BLaER1 treated with 17β-estradiol and CSF1 and Interleukin-3, amounts not matched to agents 10 nM and 100 nM (cell line): ENCODE measurements at regions not wholly inside any gene's neighbourhood (a gene's known extent, or its start where the extent isn't known, plus 50 kb on each side); places are given as distances from the start of the nearest gene placed in this dataset.
A peak's percentile ranks its signal among the peaks of the same experiment; 100 is the strongest.

Experiments used
- H3K27ac ChIP-seq, 11 experiments: shearing (Covaris generic); formaldehyde crosslinking; 2 replicates each; pipeline ENCODE4 v1.8.1; 2022
- H3K27me3 ChIP-seq, 11 experiments: shearing (Covaris generic); formaldehyde crosslinking; 2 replicates each; pipeline ENCODE4 v1.8.1; 2022
- H3K36me3 ChIP-seq, 11 experiments: shearing (Covaris generic); formaldehyde crosslinking; 2 replicates each; pipeline ENCODE4 v1.8.1; 2022
- H3K4me1 ChIP-seq, 10 experiments: shearing (Covaris generic); formaldehyde crosslinking; 2 replicates each; pipeline ENCODE4 v1.8.1; 2022
- H3K4me2 ChIP-seq, 11 experiments: shearing (Covaris generic); formaldehyde crosslinking; 2 replicates each; pipeline ENCODE4 v1.8.1; 2022
- H3K4me3 ChIP-seq, 10 experiments: shearing (Covaris generic); formaldehyde crosslinking; 2 replicates each; pipeline ENCODE4 v1.8.1; 2022
- H3K9ac ChIP-seq, 11 experiments: shearing (Covaris generic); formaldehyde crosslinking; 2 replicates each; pipeline ENCODE4 v1.8.1; 2022
- H3K9me3 ChIP-seq, 11 experiments: shearing (Covaris generic); formaldehyde crosslinking; replicated peaks in 1 of 11; 2 replicates each; pipeline ENCODE4 v1.8.1; 2022
- H4K20me1 ChIP-seq, 11 experiments: shearing (Covaris generic); formaldehyde crosslinking; 2 replicates each; pipeline ENCODE4 v1.8.1; 2022
- Cebpa-rat ChIP-seq, 11 experiments: shearing (Covaris generic); IDR thresholded peaks; 2 replicates each; pipeline ENCODE4 v1.8.1; 2022

DNA sequence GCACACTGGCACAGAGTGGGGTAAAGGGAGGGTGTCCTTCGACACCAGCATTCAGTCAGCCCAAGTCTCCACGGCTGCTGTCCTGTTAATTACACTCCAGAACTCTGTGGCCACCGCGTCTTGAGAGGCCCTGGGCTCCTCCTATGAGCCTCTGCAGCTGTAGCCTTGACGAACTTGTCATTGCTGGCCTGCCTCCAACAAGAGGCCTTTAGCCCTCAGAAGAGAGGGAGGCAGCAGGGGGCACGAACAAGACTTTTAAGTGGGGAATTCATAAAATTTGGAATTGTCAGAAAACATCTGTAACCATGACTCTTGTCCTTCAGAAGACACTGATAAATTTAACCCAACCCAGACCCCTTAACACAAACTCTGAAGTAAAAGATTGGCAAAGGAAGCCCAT, 241.9 kb downstream of the UQCRFS1 start:
- Histone ChIP-seq H4K20me1 (no peaks in the 10 kb centered on the region), H3K4me1 (peaks cover 0 to 16% (median 10%) of the 10 kb centered on the region in 10 experiments; a peak in 12 of 20 replicates), H3K36me3 (no peaks in the 10 kb centered on the region), H3K4me3 (no peak overlapping the region), H3K27ac (no peak overlapping the region), H3K27me3 (no peaks in the 10 kb centered on the region), H3K4me2 (no peak overlapping the region), H3K9ac (no peak overlapping the region), H3K9me3 (no peaks in the 10 kb centered on the region)
- TF ChIP-seq Cebpa-rat (IDR thresholded peaks at IDR 0.05), result no peak

DNA sequence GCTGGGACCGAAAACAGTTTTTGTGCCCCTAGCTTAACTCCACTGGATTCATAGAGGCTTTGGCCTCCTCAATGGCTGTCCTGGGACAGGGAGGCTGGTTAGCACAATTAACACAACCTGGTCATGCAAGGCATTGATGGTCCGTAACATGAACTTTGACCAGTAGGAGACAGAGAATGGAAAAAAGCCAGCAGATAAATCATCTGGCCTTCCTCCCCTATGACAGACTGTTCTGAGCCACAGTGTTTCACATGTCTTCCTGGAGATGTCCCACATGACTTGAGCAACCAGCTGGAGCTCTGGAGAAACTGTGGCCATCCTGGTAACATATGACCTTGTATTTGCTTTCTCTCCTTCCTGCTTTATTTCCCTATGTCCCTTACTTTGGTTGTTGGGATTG, 244.2 kb downstream of the UQCRFS1 start:
- Histone ChIP-seq H3K27ac (no peak overlapping the region), H3K4me1 (peaks cover 0 to 17% (median 10%) of the 10 kb centered on the region in 10 experiments; a peak in 12 of 20 replicates), H3K9ac (no peak overlapping the region), H4K20me1 (no peaks in the 10 kb centered on the region), H3K4me2 (no peak overlapping the region), H3K36me3 (no peaks in the 10 kb centered on the region), H3K4me3 (no peak overlapping the region), H3K9me3 (no peaks in the 10 kb centered on the region), H3K27me3 (no peaks in the 10 kb centered on the region)
- TF ChIP-seq Cebpa-rat (IDR thresholded peaks at IDR 0.05), result no peak

DNA sequence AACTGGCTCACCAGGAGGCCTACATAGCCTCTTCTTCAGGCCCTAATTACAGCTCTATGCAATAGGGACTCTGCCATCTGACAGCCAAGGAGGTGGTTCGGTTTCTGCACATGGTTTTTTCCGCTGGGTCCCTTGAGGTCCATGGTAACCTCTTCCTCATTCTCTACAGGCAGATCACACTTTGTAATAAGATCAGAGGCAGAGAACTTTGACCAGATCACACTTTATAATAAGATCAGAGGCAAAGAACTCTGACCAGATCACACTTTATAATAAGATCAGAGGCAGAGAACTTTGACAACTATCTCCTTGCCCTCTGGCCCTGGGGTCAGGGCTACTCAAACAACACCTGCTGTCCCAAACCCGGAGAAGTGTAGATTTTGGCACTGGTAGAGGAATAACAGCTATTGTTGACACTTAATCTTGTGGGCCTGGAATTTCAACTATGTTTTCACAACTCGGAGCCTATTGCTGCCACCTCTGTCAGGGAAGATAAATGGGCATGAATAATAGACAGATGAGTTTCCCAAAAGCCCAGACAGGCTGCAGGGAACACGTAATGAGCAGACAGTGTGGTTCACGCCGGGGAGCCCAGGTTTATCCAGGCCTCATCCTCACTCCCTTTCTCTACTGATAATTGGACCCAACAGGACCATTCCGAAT, 246.1 kb downstream of the UQCRFS1 start:
- no peak for TF ChIP-seq Cebpa-rat (IDR thresholded peaks at IDR 0.05)
- H3K4me2 ChIP-seq, result peak overlapping the region in 8 of 11 experiments; percentile 7 to 60 (median 36); a peak in 14 of 22 replicates
- H3K27ac ChIP-seq, result no peak overlapping the region
- no peaks in the 10 kb centered on the region for H4K20me1 ChIP-seq
- no peak overlapping the region for H3K9ac ChIP-seq
- no peaks in the 10 kb centered on the region for H3K36me3 ChIP-seq
- peaks cover 0 to 17% (median 10%) of the 10 kb centered on the region in 10 experiments; a peak in 12 of 20 replicates for H3K4me1 ChIP-seq
- no peaks in the 10 kb centered on the region for H3K27me3 ChIP-seq
- no peaks in the 10 kb centered on the region for H3K9me3 ChIP-seq
- no peak overlapping the region for H3K4me3 ChIP-seq

DNA sequence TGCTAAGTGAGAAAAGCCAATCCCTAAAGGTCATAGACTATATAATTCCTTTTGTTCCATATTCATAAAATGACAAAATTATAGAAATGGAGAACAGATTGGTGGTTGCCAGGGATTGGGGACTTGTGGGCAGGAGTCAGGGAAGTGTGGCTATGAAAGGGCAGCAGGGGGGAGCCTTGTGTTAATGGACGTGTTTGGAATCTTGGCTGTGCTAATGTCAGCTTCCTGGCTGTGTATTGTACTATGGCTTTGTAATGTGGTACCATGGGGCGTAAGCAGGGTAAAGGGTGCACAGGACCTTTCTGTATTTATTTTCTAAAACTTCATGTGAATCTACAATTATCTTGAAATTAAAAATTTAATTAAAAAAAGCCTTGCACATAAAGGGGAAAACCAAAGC, 248.5 kb downstream of the UQCRFS1 start:
- no peak for TF ChIP-seq Cebpa-rat (IDR thresholded peaks at IDR 0.05)
- no peak overlapping the region for H3K4me2 ChIP-seq
- no peak overlapping the region for H3K4me3 ChIP-seq
- no peaks in the 10 kb centered on the region for H3K9me3 ChIP-seq
- no peaks in the 10 kb centered on the region for H3K36me3 ChIP-seq
- H3K27ac ChIP-seq, result no peak overlapping the region
- H3K4me1 ChIP-seq, result peaks cover 0 to 17% (median 10%) of the 10 kb centered on the region in 10 experiments; a peak in 12 of 20 replicates
- H3K9ac ChIP-seq, result no peak overlapping the region
- no peaks in the 10 kb centered on the region for H3K27me3 ChIP-seq
- no peaks in the 10 kb centered on the region for H4K20me1 ChIP-seq

DNA sequence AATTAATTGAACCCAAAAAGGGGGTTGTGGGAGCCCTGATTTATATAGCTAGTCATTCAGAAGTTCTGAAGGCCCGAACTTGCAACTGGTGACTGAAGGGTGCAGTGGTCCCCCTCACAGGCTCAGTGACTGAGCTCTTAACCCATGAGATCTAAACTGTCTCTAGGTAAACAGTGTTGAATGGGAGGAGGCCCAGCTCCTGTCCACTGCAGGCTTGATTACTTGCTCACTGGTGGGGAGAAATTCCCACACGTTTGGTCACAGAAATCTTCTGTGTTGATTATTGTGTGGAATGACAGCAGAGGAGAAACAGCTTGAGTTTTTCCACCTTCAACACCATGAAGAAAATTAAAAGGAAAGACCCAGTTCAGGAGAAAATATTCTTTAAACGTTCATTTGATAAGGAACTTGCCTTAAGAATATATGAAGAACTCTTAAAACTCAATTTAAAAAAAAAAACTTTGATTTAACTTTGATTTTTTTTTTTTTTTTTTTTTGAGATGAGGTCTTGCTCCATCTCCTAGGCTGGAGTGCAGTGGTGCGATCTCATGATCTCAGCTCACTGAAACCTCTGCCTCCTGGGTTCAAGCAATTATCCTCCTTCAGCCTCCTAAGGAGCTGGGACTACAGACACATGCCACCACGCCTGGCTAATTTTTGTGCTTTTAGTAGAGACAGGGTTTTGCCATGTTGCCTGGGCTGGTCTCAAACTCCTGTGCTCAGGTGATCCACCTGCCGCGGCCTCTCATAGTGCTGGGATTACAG, 249.3 kb downstream of the UQCRFS1 start:
- no peak overlapping the region for H3K9ac ChIP-seq
- H3K4me2 ChIP-seq, result no peak overlapping the region
- H4K20me1 ChIP-seq, result no peaks in the 10 kb centered on the region
- no peaks in the 10 kb centered on the region for H3K36me3 ChIP-seq
- no peaks in the 10 kb centered on the region for H3K27me3 ChIP-seq
- H3K4me3 ChIP-seq, result no peak overlapping the region
- TF ChIP-seq Cebpa-rat (IDR thresholded peaks at IDR 0.05), result no peak
- peaks cover 0 to 17% (median 10%) of the 10 kb centered on the region in 10 experiments; a peak in 12 of 20 replicates for H3K4me1 ChIP-seq
- no peaks in the 10 kb centered on the region for H3K9me3 ChIP-seq
- H3K27ac ChIP-seq, result no peak overlapping the region

DNA sequence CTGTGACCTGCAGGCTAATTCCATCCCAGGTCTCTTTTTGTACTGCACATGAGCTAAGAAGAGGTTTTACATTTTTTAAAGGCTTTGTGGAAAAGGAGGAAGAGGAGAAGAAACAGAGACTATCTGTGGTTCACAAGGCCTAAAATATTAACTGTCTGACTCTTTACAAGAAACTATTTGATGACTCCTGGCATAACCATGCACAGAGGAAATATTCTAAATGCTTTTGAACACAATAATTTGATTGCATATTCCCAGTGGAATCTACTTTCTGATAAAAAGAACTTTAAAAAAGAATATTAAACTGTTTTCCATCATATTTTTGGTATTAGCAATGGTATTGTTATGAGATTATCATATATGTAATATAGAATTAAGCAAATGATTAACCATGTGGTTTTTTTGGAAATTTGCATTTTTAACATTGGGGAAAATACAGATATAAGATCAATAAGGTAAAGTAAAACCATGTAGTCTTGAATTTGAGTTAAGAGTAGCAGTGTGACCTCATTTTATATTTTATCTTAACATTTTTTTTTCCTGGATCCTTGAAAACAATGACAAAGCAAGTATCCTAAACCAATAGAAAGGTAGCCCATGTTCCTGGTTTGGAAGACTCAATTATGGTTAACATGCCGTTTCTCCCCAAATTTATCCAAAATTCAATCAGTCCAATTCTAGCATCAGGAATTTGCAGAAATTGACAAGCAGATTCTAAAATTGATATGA, 251.0 kb downstream of the UQCRFS1 start:
- Histone ChIP-seq H3K27ac (no peak overlapping the region), H3K4me2 (no peak overlapping the region)
- TF ChIP-seq Cebpa-rat (IDR thresholded peaks at IDR 0.05), result no peak

DNA sequence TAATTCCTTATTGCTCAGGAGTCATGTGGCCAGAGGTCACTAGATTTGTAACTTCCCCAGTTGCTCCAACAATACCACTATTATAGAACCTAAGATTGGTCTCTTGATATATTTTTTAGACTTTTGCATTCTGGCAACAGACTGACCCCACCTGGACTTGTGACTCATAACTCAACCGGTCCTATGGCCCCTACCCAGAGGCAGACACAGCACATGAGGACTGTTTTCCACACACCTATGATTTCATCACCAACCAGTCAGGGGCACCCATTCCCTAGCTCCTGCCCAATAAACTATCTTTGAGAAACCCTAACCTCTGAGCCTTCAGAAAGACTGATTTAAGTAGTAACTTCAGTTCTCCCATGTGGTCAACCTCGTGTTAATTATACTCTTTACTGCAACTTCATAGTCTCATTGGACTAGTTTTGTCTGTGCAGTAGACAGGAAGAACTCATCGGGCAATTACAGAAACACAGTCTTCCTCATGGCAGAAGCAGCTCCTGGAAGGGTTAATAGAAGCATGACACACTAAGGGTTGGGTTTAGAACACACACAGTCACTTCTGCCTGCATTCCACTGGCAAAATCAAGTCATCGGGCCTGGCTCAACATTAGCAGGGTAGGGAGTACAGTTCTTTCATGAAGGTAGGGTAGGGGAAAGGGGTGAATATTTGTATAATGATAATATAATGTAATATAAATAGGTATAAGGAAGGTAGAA, 251.8 kb downstream of the UQCRFS1 start:
- Histone ChIP-seq H3K9ac (no peak overlapping the region), H3K36me3 (no peaks in the 10 kb centered on the region), H3K27ac (no peak overlapping the region), H3K4me2 (no peak overlapping the region), H3K27me3 (no peaks in the 10 kb centered on the region), H3K4me1 (peaks cover 0 to 3% (median under 1%) of the 10 kb centered on the region in 10 experiments; a peak in 6 of 20 replicates), H3K4me3 (no peak overlapping the region), H3K9me3 (peaks cover 0 to 8% (median 0%) of the 10 kb centered on the region in 11 experiments; a peak in 3 of 22 replicates), H4K20me1 (no peaks in the 10 kb centered on the region)
- no peak for TF ChIP-seq Cebpa-rat (IDR thresholded peaks at IDR 0.05)

More for the DNA sequence above, 251.0 kb downstream of the UQCRFS1 start:
- Histone ChIP-seq H3K9me3 (peaks cover 0 to 8% (median 0%) of the 10 kb centered on the region in 11 experiments; a peak in 3 of 22 replicates), H3K4me1 (peaks cover 0 to 11% (median 8%) of the 10 kb centered on the region in 10 experiments; a peak in 11 of 20 replicates), H3K9ac (no peak overlapping the region), H4K20me1 (no peaks in the 10 kb centered on the region), H3K4me3 (no peak overlapping the region), H3K36me3 (no peaks in the 10 kb centered on the region), H3K27me3 (no peaks in the 10 kb centered on the region)

DNA sequence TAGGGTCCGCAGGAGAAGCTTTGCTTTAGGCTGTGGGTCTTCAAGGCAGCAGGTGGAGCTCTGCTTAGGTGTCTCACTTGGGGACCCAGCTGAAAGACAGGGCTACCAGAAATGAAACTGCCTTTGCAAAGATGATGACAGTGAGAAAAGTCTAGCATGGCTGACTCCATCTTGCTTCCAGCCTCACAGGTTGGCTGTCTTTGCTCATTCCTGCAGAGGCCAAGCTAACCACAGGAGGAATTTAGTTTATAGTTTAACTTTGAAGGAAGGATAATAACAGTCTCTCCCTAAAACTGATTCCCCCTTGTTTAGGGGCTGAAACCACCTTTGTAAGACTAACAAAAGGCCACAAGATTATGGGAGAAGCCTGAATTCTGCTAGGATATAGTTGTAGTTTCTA, 252.4 kb downstream of the UQCRFS1 start:
- Histone ChIP-seq H4K20me1 (no peaks in the 10 kb centered on the region), H3K27ac (no peak overlapping the region), H3K4me1 (no peaks in the 10 kb centered on the region), H3K9me3 (peaks cover 0 to 8% (median 0%) of the 10 kb centered on the region in 11 experiments; a peak in 3 of 22 replicates), H3K9ac (no peak overlapping the region), H3K4me2 (no peak overlapping the region), H3K27me3 (no peaks in the 10 kb centered on the region), H3K36me3 (no peaks in the 10 kb centered on the region), H3K4me3 (no peak overlapping the region)
- TF ChIP-seq Cebpa-rat (IDR thresholded peaks at IDR 0.05), result no peak
